Mesothelial cell of epicardium (in vitro differentiated cells): ENCODE measurements at regions not wholly inside any gene's neighbourhood (a gene's known extent, or its start where the extent isn't known, plus 50 kb on each side); places are given as distances from the start of the nearest gene placed in this dataset.

ENCODE experiments used
- DNase-seq, 2 experiments: peaks; one replicate each; pipeline ENCODE4 v3.0.0; 2021; ENCODE audit warnings: low spot score in 2 of 2; ENCODE audit not compliant: unreplicated experiment in 2 of 2
- H3K27ac Mint-ChIP-seq: 2 replicates; pipeline ENCODE4 v1.8.0; 2021; ENCODE audit warnings: mixed read lengths
- H3K27me3 Mint-ChIP-seq: 2 replicates; pipeline ENCODE4 v1.8.0; 2021; ENCODE audit warnings: low read depth, mixed read lengths
- H3K36me3 Mint-ChIP-seq: 2 replicates; pipeline ENCODE4 v1.8.0; 2021; ENCODE audit warnings: mixed read lengths
- H3K4me1 Mint-ChIP-seq: 2 replicates; pipeline ENCODE4 v1.8.0; 2021; ENCODE audit warnings: mixed read lengths
- H3K4me3 Mint-ChIP-seq: 2 replicates; pipeline ENCODE4 v1.8.0; 2021; ENCODE audit warnings: mild to moderate bottlenecking, moderate library complexity, mixed read lengths
- H3K9me3 Mint-ChIP-seq: 2 replicates; pipeline ENCODE4 v1.8.0; 2021; ENCODE audit warnings: mixed read lengths
- TF ChIP-seq, protein P1 (sequence below): fragments of 200-600 bp; sonication (generic); IDR thresholded peaks from one replicate; pipeline ENCODE4 v1.5.0; 2021; ENCODE audit warnings: antibody characterized with exemption; ENCODE audit not compliant: unreplicated experiment

DNA sequence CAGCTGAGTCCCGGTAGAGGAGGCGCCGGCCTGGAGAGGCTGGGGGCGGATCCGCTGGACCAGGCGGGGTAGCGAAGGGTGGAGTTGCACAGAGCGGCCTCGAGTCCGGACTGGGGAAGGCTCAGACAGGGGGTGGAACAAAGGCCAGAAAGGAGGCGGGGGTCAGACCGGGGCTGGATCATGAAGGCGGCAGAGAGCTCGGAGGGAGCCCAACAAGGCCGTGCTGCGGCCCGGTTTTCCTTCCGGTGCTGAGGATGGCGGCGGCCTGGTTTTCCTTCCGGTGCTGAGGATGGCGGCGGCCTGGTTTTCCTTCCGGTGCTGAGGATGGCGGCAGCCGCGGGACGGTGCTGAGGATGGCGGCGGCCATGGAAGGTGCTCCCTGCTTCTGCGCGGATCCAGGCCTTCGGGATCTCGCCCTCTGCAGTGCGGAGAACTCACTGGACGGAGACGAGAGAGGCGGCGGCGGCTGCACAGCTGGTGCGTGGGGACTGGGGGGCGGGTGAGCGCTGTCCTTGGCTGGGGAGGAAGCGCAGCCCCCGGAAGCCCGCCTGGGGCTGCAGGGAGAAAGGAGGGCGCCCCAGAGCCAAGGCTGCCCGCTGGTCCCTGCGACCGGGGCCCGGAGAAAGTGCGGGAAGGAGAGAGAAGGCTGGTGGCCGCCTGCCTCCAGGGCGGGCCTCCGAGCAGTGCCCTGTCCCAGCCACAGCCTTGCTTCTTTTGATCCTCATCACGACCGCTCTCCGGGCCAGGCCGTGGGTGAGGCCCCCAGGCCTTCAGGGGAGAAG, 350.4 kb upstream of the B3GAT1 start:
- TF ChIP-seq, protein P1, sequence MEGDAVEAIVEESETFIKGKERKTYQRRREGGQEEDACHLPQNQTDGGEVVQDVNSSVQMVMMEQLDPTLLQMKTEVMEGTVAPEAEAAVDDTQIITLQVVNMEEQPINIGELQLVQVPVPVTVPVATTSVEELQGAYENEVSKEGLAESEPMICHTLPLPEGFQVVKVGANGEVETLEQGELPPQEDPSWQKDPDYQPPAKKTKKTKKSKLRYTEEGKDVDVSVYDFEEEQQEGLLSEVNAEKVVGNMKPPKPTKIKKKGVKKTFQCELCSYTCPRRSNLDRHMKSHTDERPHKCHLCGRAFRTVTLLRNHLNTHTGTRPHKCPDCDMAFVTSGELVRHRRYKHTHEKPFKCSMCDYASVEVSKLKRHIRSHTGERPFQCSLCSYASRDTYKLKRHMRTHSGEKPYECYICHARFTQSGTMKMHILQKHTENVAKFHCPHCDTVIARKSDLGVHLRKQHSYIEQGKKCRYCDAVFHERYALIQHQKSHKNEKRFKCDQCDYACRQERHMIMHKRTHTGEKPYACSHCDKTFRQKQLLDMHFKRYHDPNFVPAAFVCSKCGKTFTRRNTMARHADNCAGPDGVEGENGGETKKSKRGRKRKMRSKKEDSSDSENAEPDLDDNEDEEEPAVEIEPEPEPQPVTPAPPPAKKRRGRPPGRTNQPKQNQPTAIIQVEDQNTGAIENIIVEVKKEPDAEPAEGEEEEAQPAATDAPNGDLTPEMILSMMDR, result no peak
- no peaks in the 10 kb centered on the region for H3K36me3 Mint-ChIP-seq
- H3K27ac Mint-ChIP-seq, result no peak overlapping the region

DNA sequence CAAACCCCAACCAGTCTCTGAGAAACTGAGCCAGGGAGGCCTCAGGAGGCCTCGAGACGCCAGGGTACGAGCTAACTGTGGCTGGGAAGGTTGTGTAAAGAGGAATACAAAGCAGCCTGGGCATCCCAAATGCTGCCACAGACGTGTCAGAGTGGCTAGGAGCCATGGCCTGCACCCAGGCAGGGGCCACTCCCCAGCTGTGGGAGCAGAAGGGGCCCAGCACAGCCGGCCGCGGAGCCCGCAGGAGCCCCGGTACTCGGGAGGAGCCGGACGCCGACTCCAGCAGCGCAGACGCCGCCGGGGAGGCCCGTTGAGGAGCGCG, 349.8 kb upstream of the B3GAT1 start:
- Mint-ChIP-seq H3K9me3 (no peaks in the 10 kb centered on the region), H3K36me3 (no peaks in the 10 kb centered on the region), H3K27ac (no peak overlapping the region), H3K4me1 (peaks cover 22% of the 10 kb centered on the region), H3K27me3 (peaks cover 2% of the 10 kb centered on the region), H3K4me3 (no peak overlapping the region)
- no peak for DNase-seq
- TF ChIP-seq, protein P1, result no peak

More for the DNA sequence above, 350.4 kb upstream of the B3GAT1 start:
- peaks cover 22% of the 10 kb centered on the region for H3K4me1 Mint-ChIP-seq
- DNase-seq, result no peak
- no peaks in the 10 kb centered on the region for H3K9me3 Mint-ChIP-seq
- no peak overlapping the region for H3K4me3 Mint-ChIP-seq
- no peaks in the 10 kb centered on the region for H3K27me3 Mint-ChIP-seq

DNA sequence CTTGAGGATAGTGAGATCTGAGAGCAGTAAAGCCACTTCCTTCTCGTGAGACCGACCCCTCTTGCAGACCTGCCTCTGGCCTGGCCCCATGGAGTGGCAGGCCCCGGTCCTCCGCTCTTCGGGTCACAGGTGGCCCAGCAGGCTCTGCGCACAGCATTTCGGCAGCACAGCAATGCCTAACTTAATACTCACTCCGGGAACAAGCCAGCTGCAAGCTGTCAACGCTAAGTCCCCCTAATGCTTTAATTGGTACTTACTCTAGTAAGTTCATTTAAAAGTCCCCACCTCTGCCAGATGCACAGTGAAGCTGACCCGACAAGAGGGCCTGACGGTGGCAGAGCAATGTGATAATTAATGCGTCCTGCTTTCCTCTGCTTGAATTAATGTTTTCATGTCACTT, 349.3 kb upstream of the B3GAT1 start:
- Mint-ChIP-seq H3K4me3 (no peak overlapping the region), H3K9me3 (no peaks in the 10 kb centered on the region), H3K36me3 (no peaks in the 10 kb centered on the region), H3K27ac (no peak overlapping the region), H3K27me3 (peaks cover 3% of the 10 kb centered on the region), H3K4me1 (peaks cover 22% of the 10 kb centered on the region)
- TF ChIP-seq, protein P1, result no peak
- DNase-seq, result no peak

DNA sequence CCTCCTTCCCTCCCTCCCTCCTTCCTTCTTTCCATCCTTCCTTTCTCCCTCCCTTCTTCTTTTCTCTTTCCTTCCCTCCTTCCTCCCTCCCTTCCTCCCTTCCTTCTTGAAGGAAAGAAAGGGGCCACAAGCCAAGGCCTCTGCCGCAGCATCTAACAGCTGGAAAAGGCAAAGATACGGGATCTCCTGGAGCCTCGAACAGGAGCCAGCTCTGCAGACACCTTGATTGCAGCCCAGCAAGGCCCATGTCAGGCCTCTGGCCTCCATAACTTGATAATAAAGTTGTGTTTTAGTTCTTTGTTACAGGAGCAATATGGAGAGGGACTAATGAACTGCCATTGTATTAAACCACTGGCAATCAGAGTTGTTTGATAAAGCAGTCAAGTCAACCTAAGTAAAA, 348.9 kb upstream of the B3GAT1 start:
- TF ChIP-seq, protein P1, result no peak
- Mint-ChIP-seq H3K27me3 (peaks cover 3% of the 10 kb centered on the region), H3K36me3 (no peaks in the 10 kb centered on the region), H3K4me3 (no peak overlapping the region), H3K4me1 (peaks cover 20% of the 10 kb centered on the region), H3K27ac (no peak overlapping the region), H3K9me3 (no peaks in the 10 kb centered on the region)
- no peak for DNase-seq

DNA sequence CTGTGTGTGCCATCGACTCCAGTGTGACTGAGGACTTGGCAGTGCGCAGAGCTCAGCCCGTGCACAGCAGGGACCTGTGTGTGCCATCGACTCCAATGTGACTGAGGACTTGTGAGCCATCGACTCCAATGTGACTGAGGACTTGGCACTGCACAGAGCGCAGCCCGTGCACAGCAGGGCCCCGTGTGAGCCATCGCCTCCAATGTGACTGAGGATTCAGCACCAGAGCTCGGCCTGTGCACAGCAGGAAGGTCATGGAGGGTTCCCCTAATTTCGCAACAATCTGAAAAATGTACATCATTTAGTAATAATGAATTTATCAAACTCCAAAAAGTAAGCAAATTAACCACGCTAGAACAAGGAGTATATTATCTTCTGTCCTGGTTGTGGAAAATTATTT, 348.3 kb upstream of the B3GAT1 start:
- Mint-ChIP-seq H3K27me3 (peaks cover 3% of the 10 kb centered on the region), H3K4me3 (no peak overlapping the region)
- no peak for DNase-seq

More for the DNA sequence above, 348.3 kb upstream of the B3GAT1 start:
- peaks cover 13% of the 10 kb centered on the region for H3K4me1 Mint-ChIP-seq
- TF ChIP-seq, protein P1, result no peak
- no peaks in the 10 kb centered on the region for H3K9me3 Mint-ChIP-seq
- H3K36me3 Mint-ChIP-seq, result no peaks in the 10 kb centered on the region
- no peak overlapping the region for H3K27ac Mint-ChIP-seq
